HCT116 (cell line): ENCODE measurements at regions not wholly inside any gene's neighbourhood (a gene's known extent, or its start where the extent isn't known, plus 50 kb on each side); places are given as distances from the start of the nearest gene placed in this dataset.

Experiments
- ATAC-seq: fragments of 200-7000 bp; cut with Tn5 transposase; 2 replicates; pipeline ENCODE4 v1.9.1; 2020; ENCODE audit warnings: mild to moderate bottlenecking, moderate library complexity
- BruUV-seq: library from RNA; stranded (reverse); fragments of 400-500 nt; replicated peaks from 2 replicates; lab custom pipeline; 2021; lab: Mats Ljungman, UMichigan
- CTCF ChIA-PET: fragments of 300-600 bp; sonication (Branson Sonifier 250); formaldehyde crosslinking; loops from one replicate; lab custom pipeline; 2021; ENCODE audit warnings: antibody characterized with exemption; lab: Charles Lee
- POLR2A ChIA-PET: fragments of 300-600, 350-600 bp; sonication (Branson Sonifier 250); formaldehyde crosslinking; loops from one replicate; lab custom pipeline; 2021; ENCODE audit warnings: antibody characterized with exemption; lab: Charles Lee
- RAD21 ChIA-PET, 2 experiments: fragments of 300-600 bp; sonication (Branson Sonifier 250); formaldehyde crosslinking; loops; one replicate each; lab custom pipeline; 2023; ENCODE audit warnings: low total read pairs in 2 of 2; ENCODE audit not compliant: uncharacterized antibody in 2 of 2, unreplicated experiment in 2 of 2, low non-redundant PET in 1 of 2; lab: Charles Lee
- DNase-seq: peaks from one replicate; pipeline ENCODE4 v3.0.0-alpha.2; 2010; ENCODE audit warnings: low read depth, low spot score
- H2AFZ ChIP-seq: fragments of 200-600 bp; shearing (Covaris generic), sonication (generic); 2 replicates; pipeline ENCODE4 v1.6.1; 2017; ENCODE audit warnings: low read depth, mixed run types, mixed read lengths, antibody characterized with exemption, low read length; ENCODE audit not compliant: poor library complexity, severe bottlenecking
- H3K27ac ChIP-seq: 2 replicates; pipeline ENCODE4 v1.5.1; 2012; ENCODE audit warnings: low read depth, low read length
- H3K27me3 ChIP-seq: fragments of 200-600 bp; sonication (generic); 2 replicates; pipeline ENCODE4 v1.6.1; 2016; ENCODE audit warnings: mixed run types, low read length, mixed read lengths; ENCODE audit not compliant: insufficient read depth
- H3K36me3 ChIP-seq, 2 experiments: fragments of 200-500 bp in 1 of 2; fragments of 200-600 bp in 1 of 2; sonication (Bioruptor generic) in 1 of 2; sonication (generic) in 1 of 2; 2 replicates each; pipeline versions ENCODE4 v1.5.1 to v1.6.1; 2014 to 2016; ENCODE audit warnings: low read length in 2 of 2, inconsistent platforms in 1 of 2, mixed read lengths in 1 of 2, mixed run types in 1 of 2; ENCODE audit not compliant: insufficient read depth in 2 of 2, control insufficient read depth in 1 of 2
- H3K4me1 ChIP-seq, 2 experiments: fragments of 200-600 bp in 1 of 2; sonication (generic) in 1 of 2; 2 replicates each; pipeline versions ENCODE4 v1.5.1 to v1.6.1; 2012 to 2017; ENCODE audit warnings: low read length in 2 of 2, inconsistent platforms in 1 of 2, mild to moderate bottlenecking in 1 of 2, mixed read lengths in 1 of 2, mixed run types in 1 of 2, moderate library complexity in 1 of 2; ENCODE audit not compliant: insufficient read depth in 2 of 2, control insufficient read depth in 1 of 2
- H3K4me2 ChIP-seq: fragments of 200-600 bp; sonication (generic); 2 replicates; pipeline ENCODE4 v1.6.1; 2017; ENCODE audit warnings: mixed run types, low read length, mixed read lengths
- H3K4me3 ChIP-seq, 2 experiments: fragments of 200-600 bp in 1 of 2; sonication (generic) in 1 of 2; replicated peaks in 1 of 2; 2 replicates each; pipeline ENCODE4 v1.5.1; 2011 to 2016; ENCODE audit warnings: low read length in 2 of 2, control low read depth in 1 of 2, low read depth in 1 of 2, mild to moderate bottlenecking in 1 of 2, mixed read lengths in 1 of 2, mixed run types in 1 of 2
- H3K79me2 ChIP-seq: fragments of 200-600 bp; sonication (generic); 2 replicates; pipeline ENCODE4 v1.6.1; 2017; ENCODE audit warnings: mild to moderate bottlenecking, mixed run types, low read length, moderate library complexity, mixed read lengths; ENCODE audit not compliant: insufficient read depth
- H3K9ac ChIP-seq: fragments of 200-600 bp; sonication (generic); 2 replicates; pipeline ENCODE4 v1.6.1; 2016; ENCODE audit warnings: low read length, mixed read lengths
- H3K9me2 ChIP-seq: fragments of 200-600 bp; sonication (generic), shearing (Covaris generic); 2 replicates; pipeline ENCODE4 v1.6.1; 2017; ENCODE audit warnings: mixed run types, mild to moderate bottlenecking, moderate library complexity; ENCODE audit not compliant: insufficient read depth
- H3K9me3 ChIP-seq, 2 experiments: fragments of 200-500 bp in 1 of 2; fragments of 200-600 bp in 1 of 2; sonication (Bioruptor generic) in 1 of 2; sonication (generic) in 1 of 2; 2 replicates each; pipeline ENCODE4 v1.6.1; 2014 to 2017; ENCODE audit warnings: low read length in 2 of 2, mixed read lengths in 2 of 2, inconsistent platforms in 1 of 2, low read depth in 1 of 2, mild to moderate bottlenecking in 1 of 2, mixed run types in 1 of 2, moderate library complexity in 1 of 2; ENCODE audit not compliant: control insufficient read depth in 1 of 2, insufficient read depth in 1 of 2
- H4K20me1 ChIP-seq: fragments of 200-600 bp; sonication (generic), shearing (Covaris generic); 2 replicates; pipeline ENCODE4 v1.6.1; 2017; ENCODE audit warnings: mixed run types, mild to moderate bottlenecking, moderate library complexity; ENCODE audit not compliant: insufficient read depth
- ATF3 ChIP-seq: IDR thresholded peaks from 2 replicates; pipeline ENCODE4 v1.6.1; 2012
- CBX3 ChIP-seq: IDR thresholded peaks from 2 replicates; pipeline ENCODE4 v1.6.1; 2012; ENCODE audit warnings: low read depth
- CTCF ChIP-seq, 3 experiments: fragments of 200-600 bp in 1 of 3; sonication (generic) in 1 of 3; IDR thresholded peaks in 2 of 3; conservative IDR thresholded peaks in 1 of 3; 2 replicates each; pipeline ENCODE4 v1.5.1; 2012 to 2017; ENCODE audit warnings: low read depth in 2 of 3, low read length in 2 of 3, antibody characterized with exemption in 1 of 3, borderline replicate concordance in 1 of 3, control low read depth in 1 of 3, mild to moderate bottlenecking in 1 of 3, mixed read lengths in 1 of 3, mixed run types in 1 of 3, moderate library complexity in 1 of 3; ENCODE audit not compliant: insufficient read depth in 1 of 3
- JUND ChIP-seq: IDR thresholded peaks from 2 replicates; pipeline ENCODE4 v1.6.1; 2012
- POLR2AphosphoS5 ChIP-seq: IDR thresholded peaks from 2 replicates; pipeline ENCODE4 v1.6.1; 2011; ENCODE audit warnings: mild to moderate bottlenecking, low read depth, low read length, moderate library complexity
- RAD21 ChIP-seq: IDR thresholded peaks from 2 replicates; pipeline ENCODE4 v1.6.1; 2012; ENCODE audit warnings: low read depth, mild to moderate bottlenecking
- REST ChIP-seq: IDR thresholded peaks from 2 replicates; pipeline ENCODE4 v1.6.1; 2012; ENCODE audit warnings: low read depth
- TCF7L2 ChIP-seq: IDR thresholded peaks from 2 replicates; pipeline ENCODE4 v1.7.0; 2011; ENCODE audit warnings: borderline replicate concordance, inconsistent platforms; ENCODE audit not compliant: insufficient read depth, insufficient read length; ENCODE audit errors: extremely low read depth
- YY1 ChIP-seq: IDR thresholded peaks from 2 replicates; pipeline ENCODE4 v1.6.1; 2011; ENCODE audit warnings: low read length, low read depth, moderate library complexity, mild to moderate bottlenecking; ENCODE audit not compliant: insufficient replicate concordance; ENCODE audit errors: extremely low read depth
- intact Hi-C: fragments of 100-400 bp; cut with micrococcal nuclease; formaldehyde crosslinking; loops from 2 replicates; pipeline ENCODE4 v1.10.0; 2022

- H3K4me3 ChIP-seq, result no peak overlapping the region
- POLR2A ChIA-PET, result no interaction called here
- H4K20me1 ChIP-seq, result no peaks in the 10 kb centered on the region
- no peak overlapping the region for H3K9ac ChIP-seq
- no peaks in the 10 kb centered on the region for H3K9me3 ChIP-seq
- H3K36me3 ChIP-seq, result no peaks in the 10 kb centered on the region
- BruUV-seq, result no TSS peak
- H3K27ac ChIP-seq, result no peak overlapping the region
- H3K4me1 ChIP-seq, result no peaks in the 10 kb centered on the region
- H3K27me3 ChIP-seq, result peaks cover 16% of the 10 kb centered on the region; the same call in 1 of the 2 replicates
- RAD21 ChIA-PET, result no interaction called here
- ATAC-seq (no peak), DNase-seq (no peak)
- H2AFZ ChIP-seq, result no peak overlapping the region
- H3K9me2 ChIP-seq, result no peaks in the 10 kb centered on the region
- no peak overlapping the region for H3K4me2 ChIP-seq
- TF ChIP-seq ATF3 (no peak), RAD21 (no peak), JUND (no peak), CTCF (IDR thresholded peaks at IDR 0.05 in 2 of 3, conservative IDR thresholded peaks at IDR 0.05 in 1 of 3; ENCODE audit: borderline replicate concordance in 1 of 3, insufficient read depth in 1 of 3, low read depth in 2 of 3, low read length in 2 of 3) (no peak), YY1 (no peak), POLR2AphosphoS5 (no peak), REST (no peak), CBX3 (no peak), TCF7L2 (no peak)
- intact Hi-C loops, result no loop called here
- CTCF ChIA-PET, result no interaction called here
- H3K79me2 ChIP-seq, result no peaks in the 10 kb centered on the region
Observed at GRCh38 chr2:128788636-128789220, 470.1 kb upstream of the HS6ST1 start.
